AG20443 (cell line): ENCODE measurements at regions not wholly inside any gene's neighbourhood (a gene's known extent, or its start where the extent isn't known, plus 50 kb on each side); places are given as distances from the start of the nearest gene placed in this dataset.
A peak's percentile ranks its signal among the peaks of the same experiment; 100 is the strongest.

Experiments used
- DNase-seq: peaks from one replicate; pipeline ENCODE4 v3.0.0; 2012; ENCODE audit warnings: low spot score, mixed read lengths

DNA sequence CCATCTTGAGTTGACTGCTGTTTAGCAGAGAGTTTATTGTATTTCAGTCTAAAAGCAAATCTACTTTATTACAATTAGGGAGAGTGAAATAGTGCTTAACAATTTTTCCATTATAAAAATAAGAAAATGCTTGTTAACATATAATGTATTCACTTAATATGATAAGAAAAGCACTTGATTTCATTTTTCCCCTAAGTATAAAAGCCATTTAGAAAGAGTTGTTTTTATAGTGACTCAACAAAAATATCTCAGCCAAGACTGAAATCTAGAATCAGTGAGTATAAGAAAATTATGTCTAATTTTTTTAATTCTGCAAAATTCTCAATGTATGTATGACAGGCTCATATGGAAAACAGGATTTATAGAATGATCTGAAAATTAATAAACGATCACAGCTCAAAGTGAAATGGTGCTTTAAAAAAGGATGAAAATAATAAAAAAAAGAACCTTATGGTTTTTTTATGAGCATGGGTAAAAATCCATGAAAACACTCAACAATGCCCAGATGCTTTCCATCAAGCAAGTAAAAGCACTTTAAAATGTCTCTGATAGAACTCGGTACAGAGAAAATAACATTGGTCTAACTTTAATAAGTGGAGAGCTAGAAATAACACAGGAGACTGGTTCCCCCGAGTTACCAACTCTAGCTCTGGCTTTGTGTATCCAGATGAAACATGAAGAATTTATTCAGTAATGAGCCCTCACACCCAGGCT lies 1057.8 kb upstream of the WWC1 start:
- no peak for DNase-seq

DNA sequence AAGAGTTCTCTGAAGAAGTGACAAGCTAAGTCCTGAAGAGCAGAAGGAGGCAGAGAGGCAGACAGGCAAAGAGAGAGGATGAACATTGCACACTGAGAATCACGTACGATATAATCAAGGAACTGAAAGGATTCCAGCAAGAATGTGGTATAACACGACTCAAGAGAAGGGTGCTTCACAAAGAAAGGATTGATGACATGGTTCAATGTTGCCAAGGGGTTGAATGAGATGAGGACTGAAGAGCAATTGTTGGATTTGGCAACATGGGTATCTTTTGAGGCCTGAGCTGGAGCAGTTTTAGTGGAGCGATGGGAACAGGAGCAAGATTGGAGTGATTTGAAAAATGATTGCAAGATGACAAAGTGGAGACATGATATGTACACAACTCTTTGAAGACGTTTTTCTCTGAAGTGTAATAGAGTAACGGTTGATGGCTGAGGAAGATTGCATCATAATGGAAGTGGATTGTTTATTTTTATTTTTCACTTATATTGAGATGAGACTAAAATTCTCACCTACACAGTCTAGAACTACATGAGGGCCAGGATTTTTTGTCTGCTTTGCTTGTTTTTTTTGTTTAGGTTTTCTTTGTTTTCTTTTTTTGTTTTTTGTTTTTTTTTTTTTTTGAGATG lies 1049.9 kb upstream of the WWC1 start:
- DNase-seq: no peak

DNA sequence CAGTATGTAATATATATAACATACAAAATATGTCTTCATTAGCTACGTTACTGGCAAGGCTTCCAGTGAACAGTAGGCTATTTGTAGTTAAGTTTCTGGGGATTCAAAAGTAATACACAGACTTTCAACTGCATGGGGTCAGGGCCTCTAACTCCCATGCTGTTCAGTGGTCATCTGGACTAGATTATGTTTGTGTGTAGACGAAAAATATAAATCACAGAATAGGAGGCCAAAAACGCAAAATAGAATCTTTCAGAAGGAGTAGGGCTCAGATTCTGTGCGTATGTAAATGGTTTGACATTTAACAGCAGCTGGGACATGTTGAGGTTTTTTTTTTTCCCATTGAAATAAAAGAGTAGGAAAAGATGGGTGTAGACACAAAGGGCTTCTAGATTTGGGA lies 1048.7 kb upstream of the WWC1 start:
- no peak for DNase-seq

DNA sequence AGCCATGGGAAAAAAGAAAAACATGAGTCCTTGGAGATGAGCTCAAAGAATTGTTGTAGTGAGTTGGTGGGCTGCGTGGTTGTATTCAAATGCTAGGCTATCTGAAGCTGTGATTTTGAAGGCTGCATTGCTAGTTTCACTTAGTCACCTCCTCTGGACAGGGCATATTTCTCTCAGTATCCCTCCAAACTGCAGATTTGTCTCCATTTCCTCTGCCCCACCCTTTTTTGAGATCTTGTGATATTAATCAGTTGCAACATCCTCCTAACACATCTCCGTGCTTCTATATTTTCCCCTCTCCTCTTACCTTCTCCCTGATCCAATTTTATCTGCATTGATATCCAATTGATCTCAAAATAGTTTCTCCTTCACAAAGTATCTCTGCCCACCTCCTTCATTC lies 1048.0 kb upstream of the WWC1 start:
- no peak for DNase-seq

DNA sequence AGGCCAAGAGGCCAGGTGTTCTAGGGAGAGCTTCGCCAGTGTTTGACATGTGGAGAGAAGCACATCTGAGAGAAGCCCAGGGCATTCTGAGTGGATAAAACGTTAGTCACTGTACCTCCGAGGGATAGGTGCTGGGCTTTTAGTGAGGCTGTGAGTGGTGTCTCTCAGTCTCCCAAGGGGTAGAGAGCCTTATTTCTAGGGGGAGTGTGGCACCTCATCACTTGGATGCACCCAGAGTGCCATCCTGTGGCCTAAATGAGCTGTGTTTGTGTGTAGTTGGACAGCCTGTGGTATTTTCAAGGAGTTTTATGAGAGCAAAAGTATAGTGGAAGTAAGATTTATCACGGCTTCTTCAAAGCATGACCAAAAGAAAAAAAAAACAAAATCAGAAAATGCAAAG lies 1046.9 kb upstream of the WWC1 start:
- DNase-seq: no peak

DNA sequence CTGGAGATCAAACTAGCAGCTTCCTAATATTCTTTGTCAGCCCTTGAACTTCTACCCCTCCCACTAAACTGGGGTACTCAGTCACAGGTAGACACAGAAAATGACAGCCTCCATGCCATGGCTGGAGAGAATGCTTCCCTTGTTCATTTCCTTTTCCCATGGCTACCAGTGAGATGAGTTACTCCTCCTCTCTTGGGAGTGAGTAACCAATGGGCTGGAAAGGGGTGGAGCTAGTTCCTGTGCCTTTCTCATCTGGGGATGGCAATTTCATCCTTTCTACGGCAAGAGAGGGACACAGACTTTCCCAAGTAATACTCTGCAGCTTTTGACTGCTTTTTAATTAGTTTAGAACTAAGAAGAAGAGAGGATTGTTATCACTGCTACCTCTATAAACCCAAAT lies 1045.6 kb upstream of the WWC1 start:
- DNase-seq: peak; percentile 10

DNA sequence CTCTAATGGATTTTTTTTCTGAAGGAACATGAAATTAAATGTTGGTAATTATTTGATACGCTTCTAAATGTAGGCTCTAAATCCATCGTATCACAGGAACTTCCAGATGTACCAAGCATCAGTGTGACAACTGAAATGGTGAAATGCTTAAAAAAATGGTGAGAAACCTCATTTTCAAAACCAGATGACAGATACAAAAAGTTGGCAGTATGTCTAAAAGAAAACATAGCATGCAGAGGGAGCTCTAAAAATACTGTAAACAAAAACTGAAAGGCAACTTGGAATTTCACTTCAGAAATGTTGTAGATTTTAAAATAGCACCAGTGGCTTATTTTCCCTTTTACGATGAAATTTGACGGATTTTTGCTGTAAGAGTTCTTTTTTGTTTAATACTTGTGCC lies 1043.6 kb upstream of the WWC1 start:
- no peak for DNase-seq

DNA sequence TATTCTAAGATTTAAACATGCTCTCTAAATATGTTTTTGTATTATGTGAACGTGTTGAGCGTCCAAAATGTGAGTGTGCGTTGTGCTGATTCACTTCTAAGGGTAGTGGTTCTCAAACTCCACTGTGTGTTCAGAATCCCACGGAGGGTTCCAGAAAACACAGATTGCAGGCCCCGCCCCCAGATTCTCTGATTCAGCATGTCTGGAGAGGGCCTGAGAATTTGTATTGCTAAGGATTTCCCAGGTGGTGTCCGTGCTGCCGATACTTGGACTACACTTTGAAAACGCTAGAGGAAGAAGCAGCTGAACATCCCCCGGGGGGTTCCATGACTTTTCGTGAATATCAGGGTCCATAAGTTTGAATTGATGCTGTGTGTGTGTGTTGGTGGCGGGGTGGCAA lies 1043.2 kb upstream of the WWC1 start:
- DNase-seq: no peak

DNA sequence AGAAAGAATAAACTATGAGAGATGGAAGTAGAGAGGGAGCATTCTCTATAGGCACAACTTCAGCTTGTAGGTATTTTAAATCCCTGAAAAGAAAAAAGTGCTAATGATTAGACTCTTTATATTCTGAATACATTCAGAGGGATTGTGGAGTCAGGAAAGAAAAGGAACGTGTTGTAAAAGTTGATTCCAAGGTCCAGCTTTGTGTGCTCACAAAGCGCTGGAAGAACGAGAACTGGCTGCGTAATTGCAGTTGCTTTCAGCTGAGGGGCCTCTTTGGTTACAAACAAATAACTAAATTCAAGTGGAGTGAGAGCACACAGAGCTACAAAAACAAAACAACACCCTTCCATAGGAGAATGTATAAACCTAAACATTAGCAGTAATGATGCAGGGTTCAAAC lies 1040.4 kb upstream of the WWC1 start:
- no peak for DNase-seq

DNA sequence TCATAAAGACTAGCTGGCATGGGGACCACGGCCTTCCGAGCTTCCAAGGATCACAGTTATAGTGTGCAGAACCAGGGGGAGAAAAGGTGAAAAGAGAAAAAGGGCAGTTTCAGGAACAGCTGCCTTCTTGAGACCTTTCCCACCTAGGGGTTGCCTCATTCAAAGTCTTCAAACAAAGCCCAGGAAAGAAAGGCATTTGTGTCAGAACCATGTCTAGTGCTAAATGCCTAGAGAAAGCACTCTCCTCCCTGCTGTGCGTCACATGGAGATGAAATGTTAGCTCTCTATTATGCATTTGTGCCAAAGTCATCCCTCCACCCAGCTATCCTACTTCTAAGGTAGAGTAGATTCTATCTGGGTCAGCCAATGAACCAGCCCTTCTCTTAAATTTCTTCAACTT lies 1037.3 kb upstream of the WWC1 start:
- no peak for DNase-seq

DNA sequence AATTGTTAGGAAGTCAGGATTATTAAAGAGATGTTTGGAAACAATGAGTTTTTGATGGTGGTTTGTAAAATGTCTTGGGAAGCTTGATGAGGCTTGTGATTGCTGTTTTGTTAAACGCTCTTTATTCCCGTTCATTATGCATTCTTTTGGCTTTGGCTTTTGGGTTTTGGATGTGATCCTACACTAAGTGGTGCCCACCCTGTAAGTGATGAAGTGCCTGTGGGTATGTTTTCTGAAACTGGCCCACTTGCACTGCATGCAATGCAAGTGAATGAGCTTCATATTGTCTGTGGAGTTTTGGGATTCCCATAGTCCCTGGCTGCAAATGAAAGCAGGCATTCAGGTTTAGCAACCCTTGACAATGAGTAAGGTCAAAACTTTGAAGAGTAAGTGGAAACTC lies 1035.5 kb upstream of the WWC1 start:
- no peak for DNase-seq

DNA sequence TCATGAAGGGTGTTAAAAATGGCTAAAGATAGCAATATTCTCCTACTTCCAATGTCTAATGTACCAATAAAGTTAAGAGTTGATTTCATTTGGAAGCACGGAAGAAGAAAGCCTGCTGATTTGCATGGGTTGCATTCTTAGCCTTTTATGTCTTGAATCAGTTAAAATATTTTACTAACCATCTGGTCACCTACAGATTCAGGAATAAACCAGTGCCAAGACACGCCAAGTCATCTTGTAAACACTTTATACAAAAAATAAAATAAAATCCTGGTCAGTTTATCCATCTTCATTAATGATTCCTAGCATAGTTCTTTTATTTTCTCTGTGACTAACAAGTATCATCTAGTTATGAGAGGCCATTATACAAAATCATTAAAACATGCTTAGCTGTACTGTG lies 1031.6 kb upstream of the WWC1 start:
- DNase-seq: no peak

DNA sequence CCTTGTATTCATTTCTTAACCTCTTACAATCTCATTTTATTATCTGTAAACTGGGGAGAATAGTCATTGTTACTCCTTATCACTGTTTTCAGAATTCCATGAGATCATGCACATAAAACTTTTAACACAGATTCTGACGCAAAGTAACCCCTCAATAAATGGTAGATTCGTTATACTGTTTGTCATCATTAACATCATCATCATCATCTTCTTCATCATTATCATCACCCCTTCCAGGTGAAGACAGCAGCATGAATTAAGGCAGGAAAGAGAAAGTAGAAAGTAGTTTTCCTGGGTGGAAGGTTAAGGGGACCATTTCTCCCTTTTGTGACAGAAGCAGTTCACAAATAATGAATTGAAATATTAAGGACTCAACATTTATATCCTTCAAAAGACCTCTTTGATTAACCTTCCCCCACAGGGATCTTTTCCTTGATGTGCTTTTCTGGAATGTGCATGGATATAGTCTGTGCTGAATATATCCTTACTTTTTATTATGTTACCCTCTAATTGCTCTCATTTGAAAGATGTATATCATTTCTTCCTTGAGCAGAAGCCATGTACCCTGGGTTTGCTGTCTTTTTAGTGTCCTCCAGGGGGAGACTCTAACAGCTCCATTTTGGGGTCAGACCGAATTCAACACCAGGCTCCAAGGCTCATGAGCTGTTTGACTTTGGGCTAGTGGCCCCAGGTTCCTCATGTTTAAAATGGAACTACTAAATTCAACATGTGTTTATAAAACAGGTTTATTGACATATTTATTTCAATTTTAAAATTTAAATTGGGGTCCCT lies 1029.9 kb upstream of the WWC1 start:
- peak; percentile 33 for DNase-seq

DNA sequence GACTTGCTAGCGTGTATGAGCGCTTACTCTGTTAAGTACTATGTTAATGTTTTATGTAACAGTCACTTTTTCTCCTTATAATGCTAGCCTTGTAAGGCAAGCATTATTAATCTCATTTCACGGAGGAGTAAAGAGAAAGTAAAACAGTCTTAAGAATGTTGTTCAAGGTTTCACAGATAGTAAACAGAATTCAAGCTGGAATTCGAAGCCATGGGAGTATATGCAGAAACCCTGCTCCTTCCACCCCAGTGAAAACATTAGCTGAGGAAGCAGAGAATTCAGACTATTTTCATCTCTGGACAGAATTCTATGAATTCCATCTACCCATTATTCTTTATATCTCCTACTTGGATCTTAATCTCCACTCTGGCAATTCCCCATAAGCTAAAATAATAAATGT lies 1028.3 kb upstream of the WWC1 start:
- DNase-seq: no peak

DNA sequence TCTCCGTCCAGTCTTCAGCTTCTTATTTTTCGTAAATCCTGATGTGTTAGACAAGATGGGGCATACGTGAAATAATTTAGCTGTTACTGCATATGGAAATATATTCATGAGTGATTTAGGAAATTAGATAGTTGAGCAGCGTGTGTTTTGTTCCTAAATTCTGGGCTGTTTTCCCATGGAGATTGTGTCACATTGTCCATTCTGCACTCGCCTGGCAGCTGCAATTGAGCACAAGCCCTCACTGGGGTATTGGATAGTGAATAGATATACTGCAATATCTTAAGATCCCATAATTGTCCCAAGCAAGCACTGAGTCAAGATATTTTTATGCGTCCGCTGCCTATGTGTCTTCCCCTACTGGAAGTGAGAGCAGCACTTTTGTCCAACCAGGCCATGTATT lies 1027.1 kb upstream of the WWC1 start:
- DNase-seq: no peak

DNA sequence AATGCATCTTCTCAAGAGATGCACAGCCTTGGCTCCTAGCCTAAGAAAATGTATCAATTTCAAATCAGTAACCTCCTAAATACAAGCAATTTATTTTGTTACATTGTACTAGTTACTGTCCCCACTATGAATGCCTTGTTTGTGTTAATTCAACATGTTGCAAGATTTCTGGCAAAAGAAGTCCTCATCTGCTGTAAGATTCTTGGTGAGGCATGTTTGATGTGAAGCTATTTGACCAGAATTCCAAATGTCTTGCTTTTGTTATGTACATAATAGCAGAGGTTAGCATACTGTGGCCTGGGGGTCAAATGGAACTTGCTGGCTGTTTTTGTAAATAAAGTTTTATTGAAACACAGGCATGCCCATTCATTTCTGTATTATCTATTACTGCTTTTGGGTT lies 1023.1 kb upstream of the WWC1 start:
- no peak for DNase-seq

DNA sequence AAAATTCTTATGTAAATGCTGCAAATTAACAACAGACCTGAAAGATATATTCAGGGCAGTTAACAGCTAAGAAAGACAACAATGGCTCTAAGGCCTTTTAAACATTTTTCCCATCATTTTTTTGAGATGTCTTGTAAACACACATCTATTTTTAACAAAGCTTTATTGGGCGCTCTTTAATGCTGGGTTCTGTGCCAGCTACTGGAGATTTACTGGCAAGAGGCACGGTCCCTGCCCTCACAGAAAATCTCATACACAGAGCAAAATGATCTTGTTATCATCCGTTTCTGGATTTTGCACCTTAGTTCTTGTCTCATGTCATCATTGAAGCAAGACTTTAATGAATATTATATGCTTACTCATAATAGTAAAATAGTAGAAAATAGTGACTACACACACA lies 1022.3 kb upstream of the WWC1 start:
- DNase-seq: no peak

DNA sequence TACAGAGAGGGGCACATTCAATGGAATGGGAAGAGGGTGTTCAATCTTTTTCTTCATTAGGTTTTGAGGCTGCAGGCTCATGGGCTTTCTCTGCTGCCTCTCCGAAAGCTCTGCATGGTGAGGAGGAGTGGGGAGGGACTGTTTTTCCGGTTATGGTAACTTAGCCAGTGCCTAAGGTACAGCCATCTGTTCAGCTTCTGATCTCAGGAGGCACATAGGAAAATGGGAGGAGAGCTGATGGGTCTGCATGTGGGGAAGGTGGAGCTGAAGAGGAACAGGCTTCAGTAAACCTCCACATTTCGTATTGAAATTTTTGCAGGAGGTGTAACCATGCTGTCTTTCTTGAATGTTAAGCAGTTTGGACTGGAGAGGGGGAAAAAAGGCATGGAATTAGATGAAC lies 1020.4 kb upstream of the WWC1 start:
- DNase-seq: no peak

DNA sequence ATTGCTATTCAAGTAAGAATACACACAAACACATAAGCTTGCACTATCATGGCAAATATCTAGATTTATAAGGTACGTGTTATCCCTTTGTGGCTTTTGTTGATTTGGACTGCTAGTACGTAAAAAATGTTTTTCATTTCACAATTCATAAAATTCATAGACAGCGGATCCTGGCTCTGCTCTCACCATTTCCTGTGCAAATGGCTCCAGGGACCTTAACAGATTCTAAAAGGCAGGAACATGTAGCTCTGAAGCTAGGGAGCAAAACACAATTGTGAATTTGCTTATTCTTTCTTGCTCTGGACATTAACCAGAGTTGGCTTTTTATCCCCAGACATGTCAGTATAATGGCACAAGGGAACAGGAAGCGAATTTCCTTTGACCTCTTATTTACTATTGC lies 1019.9 kb upstream of the WWC1 start:
- no peak for DNase-seq

DNA sequence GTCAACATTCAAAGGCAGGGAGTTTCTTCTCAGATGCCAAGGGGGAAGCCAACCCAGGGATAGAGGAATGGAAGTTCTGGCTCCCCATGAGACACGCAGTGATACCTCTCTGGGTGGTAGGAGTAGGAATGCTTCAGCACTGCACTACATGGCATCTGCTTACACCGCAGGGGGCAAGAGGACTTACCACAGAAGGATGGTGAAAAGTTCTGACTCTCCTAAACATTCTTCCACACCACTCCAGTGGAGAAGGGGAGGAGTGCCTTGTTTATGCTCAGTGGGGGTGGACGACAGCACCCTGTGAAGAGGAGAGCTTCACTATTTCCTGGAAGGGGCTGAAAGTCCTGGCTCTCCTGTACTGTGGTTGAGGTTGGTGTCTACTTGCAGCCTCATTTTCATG lies 1011.3 kb upstream of the WWC1 start:
- DNase-seq: no peak

DNA sequence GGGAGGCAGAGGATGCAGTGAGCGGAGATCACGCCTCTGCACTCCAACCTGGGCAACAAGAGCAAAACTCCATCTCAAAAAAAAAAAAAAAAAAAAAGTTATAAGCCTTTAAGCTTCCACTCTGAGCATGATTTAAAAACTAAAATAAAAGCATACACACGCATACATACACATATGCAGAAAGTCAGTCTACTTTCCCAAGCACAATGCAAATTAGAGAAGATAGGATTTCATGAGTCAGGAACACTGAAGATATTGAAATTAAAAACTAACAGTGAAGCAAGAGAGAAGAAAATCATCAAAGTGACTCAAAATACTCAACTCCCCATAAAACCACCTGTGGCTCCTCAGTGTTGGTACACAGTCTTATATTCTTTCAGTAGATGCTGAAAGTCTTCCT lies 1009.5 kb upstream of the WWC1 start:
- no peak for DNase-seq

DNA sequence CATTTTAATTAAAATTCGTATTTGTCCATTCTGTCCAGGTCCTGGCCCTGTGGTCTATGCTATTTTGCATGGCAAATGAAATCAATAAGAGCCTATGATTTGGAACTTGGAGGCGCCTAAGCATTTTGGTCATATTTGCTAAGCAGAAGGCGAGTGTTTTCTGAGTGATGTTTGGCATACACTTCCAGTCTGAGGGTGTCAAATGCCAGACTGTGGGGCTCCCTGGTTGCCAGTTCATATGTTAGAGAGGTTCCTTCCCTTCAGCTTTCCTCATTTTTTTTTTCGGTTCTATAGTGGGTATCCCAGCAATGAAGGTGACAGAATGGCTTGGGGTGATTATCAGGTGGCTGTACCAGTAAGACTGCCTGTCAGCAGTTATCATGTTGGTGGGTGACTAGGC lies 1007.8 kb upstream of the WWC1 start:
- no peak for DNase-seq

DNA sequence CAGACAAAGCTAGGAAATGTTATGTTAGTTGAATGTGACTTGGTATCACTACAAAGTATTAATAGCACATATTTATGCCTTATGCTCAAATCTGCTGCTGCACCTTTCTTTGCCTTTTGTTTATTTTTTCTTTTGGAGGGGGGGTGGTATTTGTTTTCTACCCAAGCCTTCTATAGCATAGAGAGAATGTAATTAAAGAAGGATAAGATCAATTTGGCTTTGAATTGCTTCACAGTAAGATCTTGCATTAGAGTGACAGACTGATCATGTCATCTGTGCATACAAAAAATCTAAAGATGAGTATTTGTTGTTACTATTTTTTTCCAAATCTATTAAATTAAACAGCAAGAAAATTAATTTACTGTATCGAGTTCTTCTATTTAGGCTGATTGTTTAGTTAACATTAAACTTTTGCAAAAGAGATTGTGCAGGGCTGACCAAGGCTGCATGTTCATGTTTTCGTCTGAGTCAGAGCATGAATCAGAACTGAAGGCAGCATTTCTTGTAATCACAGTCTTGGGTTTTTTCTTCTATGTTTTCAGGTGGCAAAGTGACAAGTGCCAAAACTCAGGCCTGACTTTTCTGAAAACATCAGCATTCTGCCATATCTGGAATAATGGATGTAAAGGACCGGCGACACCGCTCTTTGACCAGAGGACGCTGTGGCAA lies 1007.1 kb upstream of the WWC1 start:
- DNase-seq: peak; percentile 47
